GM12865 (cell line): ENCODE measurements at regions not wholly inside any gene's neighbourhood (a gene's known extent, or its start where the extent isn't known, plus 50 kb on each side); places are given as distances from the start of the nearest gene placed in this dataset.

Experiments
- DNase-seq: peaks from one replicate; pipeline ENCODE4 v3.0.0; 2010; ENCODE audit warnings: low read depth
- H3K4me3 ChIP-seq: 2 replicates; pipeline ENCODE4 v1.5.1; 2011; ENCODE audit warnings: mild to moderate bottlenecking, low read depth, low read length, control low read depth
- TF ChIP-seq, protein P1 (sequence below): IDR thresholded peaks from 2 replicates; pipeline ENCODE4 v1.5.1; 2011; ENCODE audit warnings: low read length, control low read depth, low read depth, inconsistent platforms; ENCODE audit not compliant: insufficient read depth; ENCODE audit errors: missing control alignments

DNA sequence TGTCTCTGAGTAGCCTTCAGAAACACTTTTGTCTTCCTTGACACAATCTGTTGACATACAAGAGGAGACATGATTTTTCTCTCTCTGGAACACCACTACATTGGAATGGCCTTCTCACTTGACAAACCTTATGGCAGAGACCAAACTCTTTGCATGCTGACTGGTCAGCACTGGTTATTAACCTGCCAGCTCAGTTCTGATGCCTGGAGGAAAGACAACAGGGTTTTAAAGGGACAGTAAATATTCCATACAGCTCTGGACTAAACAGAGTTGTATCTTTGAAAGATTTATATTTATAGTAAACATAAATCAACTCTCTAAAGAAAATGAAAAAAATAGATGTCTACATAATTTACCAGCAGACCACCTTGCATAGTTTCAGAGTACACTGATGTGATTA, 1139.1 kb upstream of the CDH8 start:
- TF ChIP-seq, protein P1, sequence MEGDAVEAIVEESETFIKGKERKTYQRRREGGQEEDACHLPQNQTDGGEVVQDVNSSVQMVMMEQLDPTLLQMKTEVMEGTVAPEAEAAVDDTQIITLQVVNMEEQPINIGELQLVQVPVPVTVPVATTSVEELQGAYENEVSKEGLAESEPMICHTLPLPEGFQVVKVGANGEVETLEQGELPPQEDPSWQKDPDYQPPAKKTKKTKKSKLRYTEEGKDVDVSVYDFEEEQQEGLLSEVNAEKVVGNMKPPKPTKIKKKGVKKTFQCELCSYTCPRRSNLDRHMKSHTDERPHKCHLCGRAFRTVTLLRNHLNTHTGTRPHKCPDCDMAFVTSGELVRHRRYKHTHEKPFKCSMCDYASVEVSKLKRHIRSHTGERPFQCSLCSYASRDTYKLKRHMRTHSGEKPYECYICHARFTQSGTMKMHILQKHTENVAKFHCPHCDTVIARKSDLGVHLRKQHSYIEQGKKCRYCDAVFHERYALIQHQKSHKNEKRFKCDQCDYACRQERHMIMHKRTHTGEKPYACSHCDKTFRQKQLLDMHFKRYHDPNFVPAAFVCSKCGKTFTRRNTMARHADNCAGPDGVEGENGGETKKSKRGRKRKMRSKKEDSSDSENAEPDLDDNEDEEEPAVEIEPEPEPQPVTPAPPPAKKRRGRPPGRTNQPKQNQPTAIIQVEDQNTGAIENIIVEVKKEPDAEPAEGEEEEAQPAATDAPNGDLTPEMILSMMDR = no peak
- no peak overlapping the region for H3K4me3 ChIP-seq
- no peak for DNase-seq

DNA sequence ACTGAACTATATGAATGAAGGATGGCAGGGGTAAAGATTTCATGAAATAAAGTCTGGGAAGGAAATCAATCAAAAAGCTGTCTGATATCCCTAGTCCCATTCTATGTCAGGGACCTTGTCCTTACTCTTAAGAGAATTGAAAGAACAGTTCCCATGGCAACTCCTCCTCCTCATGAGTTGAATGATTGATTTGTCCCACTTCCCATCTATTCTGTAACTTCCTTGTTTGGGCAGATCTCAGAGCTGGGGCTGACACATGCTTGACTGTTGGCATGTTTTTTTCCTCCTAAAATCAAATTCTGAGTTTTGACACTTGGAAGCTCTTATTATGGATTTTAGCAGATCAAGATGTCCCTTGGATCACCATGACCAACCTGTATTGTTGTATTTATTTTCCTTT, 1138.6 kb upstream of the CDH8 start:
- DNase-seq = no peak
- no peak overlapping the region for H3K4me3 ChIP-seq
- TF ChIP-seq, protein P1 = no peak

DNA sequence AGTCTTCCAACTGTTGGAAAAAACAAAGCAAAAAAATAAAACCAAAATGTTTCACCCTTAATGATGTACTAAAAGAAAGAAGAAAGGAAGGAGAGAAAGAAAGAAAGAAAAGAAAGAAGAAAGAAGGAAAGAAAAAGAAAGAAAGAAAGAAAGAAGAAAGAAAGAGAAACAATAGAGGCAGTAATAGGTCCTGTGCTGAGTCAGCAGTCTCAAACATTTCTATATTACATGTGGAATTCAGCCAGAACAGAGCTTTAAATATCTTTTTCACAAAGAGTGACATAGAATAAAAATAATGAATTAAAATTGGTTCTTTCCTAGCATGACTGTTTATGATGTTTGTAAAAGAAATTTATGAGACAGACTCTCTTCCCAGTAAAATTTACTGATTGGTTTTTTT, 1135.3 kb upstream of the CDH8 start:
- TF ChIP-seq, protein P1 = no peak
- H3K4me3 ChIP-seq = no peak overlapping the region
- DNase-seq = no peak

GRCh38 chr16:63169100-63169499, 1132.9 kb upstream of the CDH8 start:
- no peak overlapping the region for H3K4me3 ChIP-seq
- DNase-seq = no peak
- TF ChIP-seq, protein P1 = no peak

DNA sequence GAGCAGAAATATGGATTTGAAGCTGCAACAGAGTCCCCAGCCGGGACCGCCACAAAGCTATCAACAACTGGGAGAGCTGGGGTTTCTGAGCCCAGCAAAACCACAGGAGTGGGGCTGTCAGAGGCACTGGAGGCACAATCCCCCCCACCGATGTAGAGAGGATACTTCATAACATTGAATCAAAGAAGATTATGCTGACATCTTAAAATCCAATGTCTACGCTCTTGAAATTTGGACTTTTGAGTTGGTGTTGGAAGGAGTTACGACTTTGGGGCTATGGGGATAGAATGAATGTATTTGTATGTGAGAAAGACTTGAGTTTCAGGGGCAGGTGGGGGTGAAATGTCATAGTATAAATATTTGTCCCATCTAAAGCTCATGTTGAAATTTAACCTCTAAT, 1121.6 kb upstream of the CDH8 start:
- H3K4me3 ChIP-seq = no peak overlapping the region
- TF ChIP-seq, protein P1 = no peak
- DNase-seq = no peak

DNA sequence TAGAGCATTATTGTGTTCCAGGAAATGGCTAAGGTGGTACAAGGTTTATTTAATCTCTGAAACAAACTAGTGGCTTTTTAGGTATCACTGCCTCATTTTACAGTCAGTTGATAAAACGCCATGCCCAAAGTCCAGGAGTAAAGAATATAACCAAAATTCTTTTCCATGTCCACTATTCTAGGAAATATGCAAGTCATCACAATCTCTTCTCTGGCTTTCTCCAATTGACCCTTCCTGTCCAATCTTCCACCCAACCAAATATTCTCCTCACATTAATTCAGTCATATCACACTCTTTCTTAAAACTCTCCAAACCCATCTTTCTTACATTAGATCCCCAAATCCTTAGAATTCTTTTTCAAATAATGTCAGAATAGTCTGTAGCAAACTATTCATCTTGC, 1110.0 kb upstream of the CDH8 start:
- no peak overlapping the region for H3K4me3 ChIP-seq
- TF ChIP-seq, protein P1 = no peak
- DNase-seq = no peak

- H3K4me3 ChIP-seq = no peak overlapping the region
- TF ChIP-seq, protein P1 = no peak
- no peak for DNase-seq
Observed at GRCh38 chr16:63145411-63145810, 1109.2 kb upstream of the CDH8 start.
